Mucosa of gallbladder (tissue), 1 donor: ENCODE measurements at regions not wholly inside any gene's neighbourhood (a gene's known extent, or its start where the extent isn't known, plus 50 kb on each side); places are given as distances from the start of the nearest gene placed in this dataset.

ENCODE experiments used
- DNase-seq: peaks from one replicate; pipeline ENCODE4 v3.0.0-alpha.2; 2020; ENCODE audit warnings: low spot score
- donor health status: DM: no; HTN: no; CAD: no.

- no peak for DNase-seq
Observed at GRCh38 chr14:82126006-82126405, 592.4 kb upstream of the SEL1L start.

GRCh38 chr14:82134411-82134810 lies 600.8 kb upstream of the SEL1L start:
- DNase-seq, result no peak

- DNase-seq, result no peak
Observed at GRCh38 chr14:82138431-82138830, 604.8 kb upstream of the SEL1L start.

GRCh38 chr14:82146846-82147245 lies 613.2 kb upstream of the SEL1L start:
- no peak for DNase-seq

GRCh38 chr14:82153689-82154088 lies 620.0 kb upstream of the SEL1L start:
- no peak for DNase-seq

- DNase-seq, result no peak
Observed at GRCh38 chr14:82159624-82160023, 626.0 kb upstream of the SEL1L start.

- no peak for DNase-seq
Observed at GRCh38 chr14:82180139-82180538, 646.5 kb upstream of the SEL1L start.

GRCh38 chr14:82182646-82183045 lies 649.0 kb upstream of the SEL1L start:
- DNase-seq, result no peak

- DNase-seq, result no peak
Observed at GRCh38 chr14:82190742-82191141, 657.1 kb upstream of the SEL1L start.

GRCh38 chr14:82192387-82192786 lies 658.7 kb upstream of the SEL1L start:
- DNase-seq, result no peak

- DNase-seq, result no peak
Observed at GRCh38 chr14:82223276-82223675, 689.6 kb upstream of the SEL1L start.

GRCh38 chr14:82224610-82225009 lies 691.0 kb upstream of the SEL1L start:
- DNase-seq, result no peak

- no peak for DNase-seq
Observed at GRCh38 chr14:82230748-82231147, 697.1 kb upstream of the SEL1L start.

- DNase-seq, result no peak
Observed at GRCh38 chr14:82238649-82239048, 705.0 kb upstream of the SEL1L start.

GRCh38 chr14:82239223-82239622 lies 705.6 kb upstream of the SEL1L start:
- DNase-seq, result peak; percentile 26

- DNase-seq, result no peak
Observed at GRCh38 chr14:82244791-82245190, 711.1 kb upstream of the SEL1L start.

GRCh38 chr14:82251494-82251893 lies 717.8 kb upstream of the SEL1L start:
- DNase-seq, result no peak

GRCh38 chr14:82270286-82270685 lies 736.6 kb upstream of the SEL1L start:
- DNase-seq, result no peak

GRCh38 chr14:82298811-82299210 lies 765.2 kb upstream of the SEL1L start:
- DNase-seq, result no peak

GRCh38 chr14:82309199-82309598 lies 775.5 kb upstream of the SEL1L start:
- no peak for DNase-seq

GRCh38 chr14:82313889-82314288 lies 780.2 kb upstream of the SEL1L start:
- no peak for DNase-seq

- DNase-seq, result no peak
Observed at GRCh38 chr14:82328442-82328841, 794.8 kb upstream of the SEL1L start.

GRCh38 chr14:82341261-82341810 lies 807.7 kb upstream of the SEL1L start:
- no peak for DNase-seq

- no peak for DNase-seq
Observed at GRCh38 chr14:82342596-82342995, 808.9 kb upstream of the SEL1L start.

- DNase-seq, result no peak
Observed at GRCh38 chr14:82345184-82345583, 811.5 kb upstream of the SEL1L start.
